Gastrocnemius medialis (tissue), 4 donors: ENCODE measurements at regions not wholly inside any gene's neighbourhood (a gene's known extent, or its start where the extent isn't known, plus 50 kb on each side); places are given as distances from the start of the nearest gene placed in this dataset.
"Not testable (repeated sequence)": the region's sequence is repeated elsewhere in the genome, so short reads cannot be mapped to it uniquely, and the experiment has no call there.

ENCODE experiments used
- ATAC-seq, 2 donors: fragments of 150-250 bp; one replicate each; pipeline ENCODE4 v1.9.1; 2016
- DNase-seq, 2 donors: peaks; one replicate each; pipeline ENCODE4 v3.0.0-alpha.2; 2019
- H3K27ac ChIP-seq, 4 donors: fragments of 200-600 bp; sonication (generic); 1 replicate in 1 of 4; 2 replicates in 3 of 4; pipeline ENCODE4 v1.5.1; 2016 to 2018; ENCODE audit warnings: mild to moderate bottlenecking in 2 of 4, moderate library complexity in 1 of 4
- H3K27me3 ChIP-seq, 3 donors: fragments of 200-600 bp; sonication (generic) in 2 of 3; 1 replicate in 1 of 3; 2 replicates in 2 of 3; pipeline versions ENCODE4 v1.5.1 to v1.6.0; 2016 to 2019; ENCODE audit warnings: mild to moderate bottlenecking in 1 of 3, moderate library complexity in 1 of 3
- H3K36me3 ChIP-seq, 2 donors: fragments of 200-600 bp; sonication (generic) in 1 of 2; one replicate each; pipeline ENCODE4 v1.5.1; 2017 to 2018
- H3K4me1 ChIP-seq, 2 donors: fragments of 200-600 bp; sonication (generic) in 1 of 2; one replicate each; pipeline ENCODE4 v1.5.1; 2016 to 2017; ENCODE audit warnings: mild to moderate bottlenecking in 2 of 2
- H3K4me3 ChIP-seq, 4 donors: fragments of 200-600 bp; sonication (generic) in 3 of 4; 1 replicate in 1 of 4; 2 replicates in 3 of 4; pipeline ENCODE4 v1.5.1; 2016 to 2019; ENCODE audit warnings: mild to moderate bottlenecking in 2 of 4
- H3K9me3 ChIP-seq, 3 donors: fragments of 200-600 bp; sonication (generic) in 2 of 3; 1 replicate in 1 of 3; 2 replicates in 2 of 3; pipeline ENCODE4 v1.5.1; 2016 to 2019
- in situ Hi-C, 4 donors: fragments of 200-750 bp; cut with MboI; loops; one replicate each; pipeline versions ENCODE4 v1.15.0 to v1.8.0; 2017; ENCODE audit warnings: low sequenced_read_pairs in 4 of 4
- intact Hi-C: fragments of 100-400 bp; cut with DNase I; formaldehyde crosslinking; loops from one replicate; pipeline ENCODE4 v1.15.1; 2023; ENCODE audit warnings: low total_unique reads

- H3K4me1 ChIP-seq, H3K36me3 ChIP-seq, H3K4me3 ChIP-seq, in situ Hi-C loops, DNase-seq, H3K9me3 ChIP-seq, H3K27ac ChIP-seq, H3K27me3 ChIP-seq, intact Hi-C loops, ATAC-seq: not testable (repeated sequence)
Observed at GRCh38 chrY:17827155-17827554, 52.9 kb downstream of the CDY2B start.

- H3K27ac ChIP-seq, intact Hi-C loops, H3K36me3 ChIP-seq, H3K27me3 ChIP-seq, H3K9me3 ChIP-seq, in situ Hi-C loops, H3K4me1 ChIP-seq, H3K4me3 ChIP-seq, DNase-seq: not testable (repeated sequence)
- peak; percentile 60 to 70 for ATAC-seq
Observed at GRCh38 chrY:17819700-17820099, 60.3 kb downstream of the CDY2B start.

GRCh38 chrY:17819025-17819646, 60.9 kb downstream of the CDY2B start:
- H3K36me3 ChIP-seq, intact Hi-C loops, DNase-seq, ATAC-seq, in situ Hi-C loops, H3K27me3 ChIP-seq, H3K4me3 ChIP-seq, H3K4me1 ChIP-seq, H3K9me3 ChIP-seq, H3K27ac ChIP-seq: not testable (repeated sequence)

- H3K4me1 ChIP-seq, H3K4me3 ChIP-seq, H3K36me3 ChIP-seq, intact Hi-C loops, DNase-seq, in situ Hi-C loops, H3K9me3 ChIP-seq, H3K27me3 ChIP-seq, H3K27ac ChIP-seq: not testable (repeated sequence)
- ATAC-seq, result peak; percentile 83 to 88
Observed at GRCh38 chrY:17817076-17818068, 62.6 kb downstream of the CDY2B start.

- H3K9me3 ChIP-seq, H3K36me3 ChIP-seq, in situ Hi-C loops, H3K27me3 ChIP-seq, H3K27ac ChIP-seq, DNase-seq, H3K4me3 ChIP-seq, H3K4me1 ChIP-seq, intact Hi-C loops: not testable (repeated sequence)
- peak; percentile 66 to 75 for ATAC-seq
Observed at GRCh38 chrY:17812664-17813063, 67.4 kb downstream of the CDY2B start.

- H3K36me3 ChIP-seq, in situ Hi-C loops, H3K27ac ChIP-seq, ATAC-seq, H3K27me3 ChIP-seq, intact Hi-C loops, H3K9me3 ChIP-seq, H3K4me1 ChIP-seq, DNase-seq, H3K4me3 ChIP-seq: not testable (repeated sequence)
Observed at GRCh38 chrY:17799915-17800314, 80.1 kb downstream of the CDY2B start.

GRCh38 chrY:17787214-17787613, 92.8 kb downstream of the CDY2B start:
- in situ Hi-C loops, H3K27ac ChIP-seq, H3K9me3 ChIP-seq, H3K4me1 ChIP-seq, H3K27me3 ChIP-seq, intact Hi-C loops, ATAC-seq, DNase-seq, H3K36me3 ChIP-seq, H3K4me3 ChIP-seq: not testable (repeated sequence)

GRCh38 chrY:17766000-17766699, 113.9 kb downstream of the CDY2B start:
- intact Hi-C loops, H3K36me3 ChIP-seq, H3K4me3 ChIP-seq, H3K27ac ChIP-seq, DNase-seq, H3K27me3 ChIP-seq, H3K4me1 ChIP-seq, ATAC-seq, H3K9me3 ChIP-seq, in situ Hi-C loops: not testable (repeated sequence)

- not testable (repeated sequence) for H3K4me1 ChIP-seq, ATAC-seq, H3K36me3 ChIP-seq
Observed at GRCh38 chrY:17759213-17759612, 120.8 kb downstream of the CDY2B start.

GRCh38 chrY:17752887-17753497, 127.0 kb downstream of the CDY2B start:
- ATAC-seq, H3K4me1 ChIP-seq, DNase-seq, H3K27ac ChIP-seq, H3K4me3 ChIP-seq, intact Hi-C loops, in situ Hi-C loops, H3K27me3 ChIP-seq, H3K36me3 ChIP-seq, H3K9me3 ChIP-seq: not testable (repeated sequence)

More at GRCh38 chrY:17759213-17759612, 120.8 kb downstream of the CDY2B start:
- intact Hi-C loops, H3K27me3 ChIP-seq, H3K4me3 ChIP-seq, in situ Hi-C loops, DNase-seq, H3K9me3 ChIP-seq, H3K27ac ChIP-seq: not testable (repeated sequence)

- H3K27me3 ChIP-seq, H3K27ac ChIP-seq, in situ Hi-C loops, H3K4me3 ChIP-seq, H3K36me3 ChIP-seq, H3K9me3 ChIP-seq, intact Hi-C loops, ATAC-seq, H3K4me1 ChIP-seq, DNase-seq: not testable (repeated sequence)
Observed at GRCh38 chrY:17739852-17740251, 140.2 kb downstream of the CDY2B start.
